ENCODE measurements at regions not wholly inside any gene's neighbourhood (a gene's known extent, or its start where the extent isn't known, plus 50 kb on each side); places are given as distances from the start of the nearest gene placed in this dataset.
"Not testable (repeated sequence)": the region's sequence is repeated elsewhere in the genome, so short reads cannot be mapped to it uniquely, and the experiment has no call there.

- Mint-ChIP-seq H3K27me3 (ENCODE audit: low read depth) (no peaks in the 10 kb centered on the region), H3K9me3 (peaks cover 3% of the 10 kb centered on the region), H3K27ac (no peak overlapping the region), H3K4me3 (no peak overlapping the region), H3K4me1 (peaks cover 8% of the 10 kb centered on the region), H3K36me3 (no peaks in the 10 kb centered on the region)
- no peak for DNase-seq (ENCODE audit: low spot score in 2 of 2, unreplicated experiment in 2 of 2)
- TF ChIP-seq, protein P1, sequence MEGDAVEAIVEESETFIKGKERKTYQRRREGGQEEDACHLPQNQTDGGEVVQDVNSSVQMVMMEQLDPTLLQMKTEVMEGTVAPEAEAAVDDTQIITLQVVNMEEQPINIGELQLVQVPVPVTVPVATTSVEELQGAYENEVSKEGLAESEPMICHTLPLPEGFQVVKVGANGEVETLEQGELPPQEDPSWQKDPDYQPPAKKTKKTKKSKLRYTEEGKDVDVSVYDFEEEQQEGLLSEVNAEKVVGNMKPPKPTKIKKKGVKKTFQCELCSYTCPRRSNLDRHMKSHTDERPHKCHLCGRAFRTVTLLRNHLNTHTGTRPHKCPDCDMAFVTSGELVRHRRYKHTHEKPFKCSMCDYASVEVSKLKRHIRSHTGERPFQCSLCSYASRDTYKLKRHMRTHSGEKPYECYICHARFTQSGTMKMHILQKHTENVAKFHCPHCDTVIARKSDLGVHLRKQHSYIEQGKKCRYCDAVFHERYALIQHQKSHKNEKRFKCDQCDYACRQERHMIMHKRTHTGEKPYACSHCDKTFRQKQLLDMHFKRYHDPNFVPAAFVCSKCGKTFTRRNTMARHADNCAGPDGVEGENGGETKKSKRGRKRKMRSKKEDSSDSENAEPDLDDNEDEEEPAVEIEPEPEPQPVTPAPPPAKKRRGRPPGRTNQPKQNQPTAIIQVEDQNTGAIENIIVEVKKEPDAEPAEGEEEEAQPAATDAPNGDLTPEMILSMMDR (IDR thresholded peaks at IDR 0.05; ENCODE audit: unreplicated experiment), result no peak
Observed at GRCh38 chr1:91098299-91098906, 76.6 kb upstream of the ZNF644 start.

DNA sequence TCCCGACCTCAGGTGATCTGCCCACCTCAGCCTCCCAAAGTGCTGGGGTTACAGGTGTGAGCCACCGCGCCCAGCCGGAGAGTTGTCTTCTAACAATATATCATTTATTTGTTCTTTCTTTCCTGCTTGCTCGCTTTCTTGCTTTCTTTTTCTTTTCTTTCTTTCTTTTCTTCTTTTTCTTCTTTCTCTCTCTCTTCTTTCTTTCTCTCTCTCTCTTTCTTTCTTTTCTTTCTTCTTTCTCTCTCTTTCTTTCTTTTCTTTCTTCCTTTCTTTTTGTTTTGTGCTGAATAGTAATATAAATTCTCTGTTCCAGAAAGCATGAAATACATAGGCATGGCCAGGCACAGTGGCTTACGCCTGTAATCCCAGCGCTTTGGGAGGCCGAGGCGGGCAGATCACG, 73.5 kb upstream of the ZNF644 start:
- Mint-ChIP-seq H3K4me1 (peaks cover 19% of the 10 kb centered on the region), H3K9me3 (peaks cover 14% of the 10 kb centered on the region)
- H3K36me3 Mint-ChIP-seq; H3K27me3 Mint-ChIP-seq (ENCODE audit: low read depth); H3K4me3 Mint-ChIP-seq; DNase-seq (ENCODE audit: low spot score in 2 of 2, unreplicated experiment in 2 of 2); H3K27ac Mint-ChIP-seq: not testable (repeated sequence)

GRCh38 chr1:91092503-91092902, 70.7 kb upstream of the ZNF644 start:
- TF ChIP-seq, protein P1 (IDR thresholded peaks at IDR 0.05; ENCODE audit: unreplicated experiment), result no peak
- Mint-ChIP-seq H3K36me3 (no peaks in the 10 kb centered on the region), H3K4me1 (peaks cover 10% of the 10 kb centered on the region), H3K4me3 (no peak overlapping the region), H3K27ac (peak overlapping the region; percentile 31), H3K9me3 (peaks cover 19% of the 10 kb centered on the region), H3K27me3 (ENCODE audit: low read depth) (no peaks in the 10 kb centered on the region)
- no peak for DNase-seq (ENCODE audit: low spot score in 2 of 2, unreplicated experiment in 2 of 2)

DNA sequence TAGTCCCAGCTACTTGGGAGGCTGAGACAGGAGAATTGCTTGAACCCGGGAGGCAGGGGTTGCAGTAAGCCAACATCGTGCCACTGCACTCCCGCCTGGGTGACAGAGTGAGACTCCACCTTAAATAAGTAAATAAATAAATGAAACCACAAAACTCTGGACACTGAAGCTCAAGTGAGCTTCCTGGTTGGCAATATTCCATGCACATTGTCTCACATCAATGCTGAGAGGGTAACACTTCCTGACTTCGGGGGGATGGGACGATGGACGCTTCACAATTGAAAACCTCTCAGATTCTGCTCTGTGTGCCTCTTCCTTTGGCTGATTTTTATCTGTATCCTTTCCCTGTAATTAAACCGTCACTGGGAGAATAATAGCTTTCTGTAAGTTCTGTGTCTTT, 70.0 kb upstream of the ZNF644 start:
- TF ChIP-seq, protein P1 (IDR thresholded peaks at IDR 0.05; ENCODE audit: unreplicated experiment), result no peak
- Mint-ChIP-seq H3K27me3 (ENCODE audit: low read depth) (no peaks in the 10 kb centered on the region), H3K4me3 (no peak overlapping the region), H3K36me3 (no peaks in the 10 kb centered on the region), H3K4me1 (peaks cover 10% of the 10 kb centered on the region), H3K9me3 (peaks cover 19% of the 10 kb centered on the region), H3K27ac (peak overlapping the region; percentile 10)
- no peak for DNase-seq (ENCODE audit: low spot score in 2 of 2, unreplicated experiment in 2 of 2)

DNA sequence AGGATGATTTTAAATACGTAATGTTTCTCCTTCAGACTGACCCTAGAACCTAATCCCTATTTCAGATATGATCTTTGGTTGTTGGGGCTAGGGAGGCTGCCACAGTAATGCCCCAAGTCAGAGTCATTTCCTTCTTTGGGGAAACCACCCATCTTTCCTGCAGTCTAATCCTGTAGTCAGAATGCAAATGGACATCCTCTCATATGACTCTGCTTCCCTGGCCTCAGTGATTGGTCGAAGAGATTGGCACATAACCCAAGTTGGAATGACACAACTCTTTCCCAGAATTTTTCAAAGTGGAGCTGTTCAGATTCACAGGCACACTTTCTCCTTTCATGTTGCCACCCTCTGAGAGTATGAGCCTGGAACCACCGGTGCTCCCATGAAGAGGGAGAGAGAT, 58.8 kb upstream of the ZNF644 start:
- no peaks in the 10 kb centered on the region for H3K27me3 Mint-ChIP-seq (ENCODE audit: low read depth)

DNA sequence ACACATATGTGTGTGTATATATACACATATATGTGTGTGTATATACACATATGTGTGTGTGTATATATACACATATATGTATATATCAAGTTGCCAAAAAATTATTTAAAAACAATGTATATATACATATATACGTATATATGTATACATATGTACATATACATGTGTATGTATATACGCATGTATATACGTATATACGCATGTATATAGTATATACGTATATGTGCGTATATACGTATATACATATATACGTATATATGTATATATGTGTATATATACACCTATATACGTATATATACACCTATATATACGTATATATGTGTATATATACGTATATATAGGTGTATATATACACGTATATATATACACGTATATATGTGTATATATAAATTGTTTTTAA, 57.0 kb upstream of the ZNF644 start:
- Mint-ChIP-seq H3K4me3 (no peak overlapping the region), H3K27me3 (ENCODE audit: low read depth) (no peaks in the 10 kb centered on the region), H3K27ac (no peak overlapping the region), H3K9me3 (no peaks in the 10 kb centered on the region), H3K36me3 (no peaks in the 10 kb centered on the region), H3K4me1 (no peaks in the 10 kb centered on the region)
- DNase-seq (ENCODE audit: low spot score in 2 of 2, unreplicated experiment in 2 of 2), result no peak
- TF ChIP-seq, protein P1 (IDR thresholded peaks at IDR 0.05; ENCODE audit: unreplicated experiment), result no peak

More for the DNA sequence above, 58.8 kb upstream of the ZNF644 start:
- Mint-ChIP-seq H3K4me1 (no peaks in the 10 kb centered on the region), H3K4me3 (no peak overlapping the region), H3K36me3 (no peaks in the 10 kb centered on the region), H3K9me3 (peaks cover 14% of the 10 kb centered on the region), H3K27ac (no peak overlapping the region)
- TF ChIP-seq, protein P1 (IDR thresholded peaks at IDR 0.05; ENCODE audit: unreplicated experiment), result no peak
- no peak for DNase-seq (ENCODE audit: low spot score in 2 of 2, unreplicated experiment in 2 of 2)
